ENCODE measurements at regions not wholly inside any gene's neighbourhood (a gene's known extent, or its start where the extent isn't known, plus 50 kb on each side); places are given as distances from the start of the nearest gene placed in this dataset.

- DNase-seq: no peak
These were observed 968.0 kb downstream of the UQCRFS1 start for GRCh38 chr19:28244966-28245365.

GRCh38 chr19:28242317-28242927 is 970.5 kb downstream of the UQCRFS1 start:
- DNase-seq: peak; percentile 1

GRCh38 chr19:28239270-28239669 is 973.7 kb downstream of the UQCRFS1 start:
- DNase-seq: no peak

GRCh38 chr19:28238270-28238820 is 974.6 kb downstream of the UQCRFS1 start:
- DNase-seq: no peak

GRCh38 chr19:28235606-28236125 is 977.3 kb downstream of the UQCRFS1 start:
- DNase-seq: no peak

GRCh38 chr19:28234637-28235036 is 978.3 kb downstream of the UQCRFS1 start:
- no peak for DNase-seq

- DNase-seq: no peak
These were observed 984.1 kb downstream of the UQCRFS1 start for GRCh38 chr19:28228854-28229253.

GRCh38 chr19:28224441-28224840 is 988.5 kb downstream of the UQCRFS1 start:
- DNase-seq: no peak

- DNase-seq: no peak
These were observed 991.2 kb downstream of the UQCRFS1 start for GRCh38 chr19:28221736-28222135.

GRCh38 chr19:28218728-28219127 is 994.2 kb downstream of the UQCRFS1 start:
- DNase-seq: no peak

GRCh38 chr19:28217022-28217421 is 995.9 kb downstream of the UQCRFS1 start:
- no peak for DNase-seq

GRCh38 chr19:28213470-28214082 is 999.4 kb downstream of the UQCRFS1 start:
- no peak for DNase-seq

- DNase-seq: no peak
These were observed 1002.1 kb downstream of the UQCRFS1 start for GRCh38 chr19:28210886-28211285.

GRCh38 chr19:28208745-28209144 is 1004.2 kb downstream of the UQCRFS1 start:
- DNase-seq: no peak

GRCh38 chr19:28207244-28207643 is 1005.7 kb downstream of the UQCRFS1 start:
- no peak for DNase-seq

GRCh38 chr19:28201462-28201943 is 1011.4 kb downstream of the UQCRFS1 start:
- no peak for DNase-seq

GRCh38 chr19:28199323-28199722 is 1013.6 kb downstream of the UQCRFS1 start:
- no peak for DNase-seq

GRCh38 chr19:28196961-28197360 is 1016.0 kb downstream of the UQCRFS1 start:
- no peak for DNase-seq

GRCh38 chr19:28196101-28196500 is 1016.9 kb downstream of the UQCRFS1 start:
- DNase-seq: no peak

GRCh38 chr19:28185646-28186045 is 1027.3 kb downstream of the UQCRFS1 start:
- no peak for DNase-seq

- no peak for DNase-seq
These were observed 1028.0 kb downstream of the UQCRFS1 start for GRCh38 chr19:28184997-28185396.

- DNase-seq: no peak
These were observed 1036.8 kb downstream of the UQCRFS1 start for GRCh38 chr19:28176193-28176592.

GRCh38 chr19:28171983-28172382 is 1041.0 kb downstream of the UQCRFS1 start:
- no peak for DNase-seq

GRCh38 chr19:28170066-28170465 is 1042.9 kb downstream of the UQCRFS1 start:
- no peak for DNase-seq

Measured in CD4-positive, alpha-beta T cell treated with Interleukin-21 for 1 hour (primary cell).